Pancreas (tissue), 10 donors: ENCODE measurements at regions not wholly inside any gene's neighbourhood (a gene's known extent, or its start where the extent isn't known, plus 50 kb on each side); places are given as distances from the start of the nearest gene placed in this dataset.

Experiments used
- ATAC-seq, 4 donors: fragments of 200-7000 bp; cut with Tn5 transposase; one replicate each; pipeline versions ENCODE4 v1.8.0 to v1.9.1; 2020; ENCODE audit warnings: mild to moderate bottlenecking in 4 of 4, moderate library complexity in 4 of 4
- DNase-seq, 6 donors: peaks; one replicate each; pipeline ENCODE4 v3.0.0-alpha.2; 2020
- FAIRE-seq: peaks from 2 replicates; lab custom pipeline; 2012; peaks lifted over from hg19 to GRCh38; lab: Jason Lieb, UNC
- H3K27ac ChIP-seq, 4 donors: fragments of 200-600 bp; sonication (generic); 1 replicate in 3 of 4; 2 replicates in 1 of 4; pipeline versions ENCODE4 v1.5.0 to v1.8.0; 2020
- H3K27me3 ChIP-seq, 4 donors: fragments of 200-600 bp; one replicate each; pipeline ENCODE4 v1.8.0; 2021
- H3K36me3 ChIP-seq, 3 donors: fragments of 200-600 bp; sonication (generic) in 1 of 3; one replicate each; pipeline versions ENCODE4 v1.5.0 to v1.8.0; 2020 to 2021
- H3K4me1 ChIP-seq, 3 donors: fragments of 200-600 bp; one replicate each; pipeline ENCODE4 v1.8.0; 2021
- H3K4me3 ChIP-seq, 4 donors: fragments of 200-600 bp; sonication (generic) in 2 of 4; one replicate each; pipeline versions ENCODE4 v1.5.0 to v1.8.0; 2020 to 2021
- H3K9me3 ChIP-seq, 4 donors: fragments of 200-600 bp; one replicate each; pipeline ENCODE4 v1.8.0; 2021
- WGBS, 2 donors: extraction: QIAGEN DNeasy Blood & Tissue Kit; methylation state at CpG; one replicate each; pipeline ENCODE4 v1.1.7; 2013; 5-methylcytosine and 5-hydroxymethylcytosine counted together
- intact Hi-C, 3 donors: fragments of 100-400 bp; cut with DNase I; formaldehyde crosslinking; loops; one replicate each; pipeline versions ENCODE4 v1.11.1 to v1.14.2; 2022
- TF ChIP-seq, protein P1 (sequence below), 4 donors: fragments of 200-600 bp; sonication (generic) in 3 of 4; IDR thresholded peaks; one replicate each; pipeline versions ENCODE4 v1.5.0 to v1.8.0; 2021; ENCODE audit warnings: antibody characterized with exemption in 4 of 4
- donor health status: healthy with polysubstance abuse.
- donor health status: DM: no; HTN: no; CAD: no; lungs with moderate emphysema.
- donor health status: DM: no; HTN: no; CAD: no.
- donor health status: control.
- donor health status: control.
- donor health status: Bipolar disorder and iron deficiency.
- donor health status: DM: yes; HTN: yes; CAD: no.
- donor health status: DM: no; HTN: no; CAD: no.
- donor health status: DM: no; HTN: no; CAD: no.
- donor health status: DM: yes; HTN: yes; CAD: no.

DNA sequence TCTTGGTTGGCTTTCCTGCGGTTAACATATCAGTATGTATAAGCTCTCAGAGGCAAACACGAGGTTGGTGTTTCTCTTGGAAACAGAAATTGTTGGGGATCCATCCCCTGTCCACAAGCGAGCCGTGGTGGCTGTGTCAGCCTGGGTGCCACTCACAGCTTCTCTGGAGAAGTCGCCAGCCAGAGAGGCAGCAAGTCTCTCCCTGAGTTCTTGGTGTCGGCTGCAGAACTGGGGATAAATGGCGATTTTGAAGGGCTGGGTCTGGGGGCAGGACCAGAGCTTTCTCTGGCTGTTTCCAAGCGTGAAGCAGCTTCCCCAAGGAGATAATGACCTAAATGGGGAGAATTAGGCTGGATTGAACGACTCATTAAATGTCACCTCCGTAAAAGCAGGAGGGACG lies 335.3 kb downstream of the GLRX3 start:
- TF ChIP-seq, protein P1, sequence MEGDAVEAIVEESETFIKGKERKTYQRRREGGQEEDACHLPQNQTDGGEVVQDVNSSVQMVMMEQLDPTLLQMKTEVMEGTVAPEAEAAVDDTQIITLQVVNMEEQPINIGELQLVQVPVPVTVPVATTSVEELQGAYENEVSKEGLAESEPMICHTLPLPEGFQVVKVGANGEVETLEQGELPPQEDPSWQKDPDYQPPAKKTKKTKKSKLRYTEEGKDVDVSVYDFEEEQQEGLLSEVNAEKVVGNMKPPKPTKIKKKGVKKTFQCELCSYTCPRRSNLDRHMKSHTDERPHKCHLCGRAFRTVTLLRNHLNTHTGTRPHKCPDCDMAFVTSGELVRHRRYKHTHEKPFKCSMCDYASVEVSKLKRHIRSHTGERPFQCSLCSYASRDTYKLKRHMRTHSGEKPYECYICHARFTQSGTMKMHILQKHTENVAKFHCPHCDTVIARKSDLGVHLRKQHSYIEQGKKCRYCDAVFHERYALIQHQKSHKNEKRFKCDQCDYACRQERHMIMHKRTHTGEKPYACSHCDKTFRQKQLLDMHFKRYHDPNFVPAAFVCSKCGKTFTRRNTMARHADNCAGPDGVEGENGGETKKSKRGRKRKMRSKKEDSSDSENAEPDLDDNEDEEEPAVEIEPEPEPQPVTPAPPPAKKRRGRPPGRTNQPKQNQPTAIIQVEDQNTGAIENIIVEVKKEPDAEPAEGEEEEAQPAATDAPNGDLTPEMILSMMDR (IDR thresholded peaks at IDR 0.05) = no peak
- Histone ChIP-seq H3K27ac (no peak overlapping the region), H3K4me1 (no peaks in the 10 kb centered on the region), H3K27me3 (no peaks in the 10 kb centered on the region), H3K9me3 (no peaks in the 10 kb centered on the region), H3K36me3 (no peaks in the 10 kb centered on the region), H3K4me3 (no peak overlapping the region)
- DNase-seq (no peak), FAIRE-seq (no peak), ATAC-seq (no peak)
- WGBS, 2 donors = 63 to 73% methylated on average over 11 of the region's 11 CpGs
- intact Hi-C loops = no loop called here

DNA sequence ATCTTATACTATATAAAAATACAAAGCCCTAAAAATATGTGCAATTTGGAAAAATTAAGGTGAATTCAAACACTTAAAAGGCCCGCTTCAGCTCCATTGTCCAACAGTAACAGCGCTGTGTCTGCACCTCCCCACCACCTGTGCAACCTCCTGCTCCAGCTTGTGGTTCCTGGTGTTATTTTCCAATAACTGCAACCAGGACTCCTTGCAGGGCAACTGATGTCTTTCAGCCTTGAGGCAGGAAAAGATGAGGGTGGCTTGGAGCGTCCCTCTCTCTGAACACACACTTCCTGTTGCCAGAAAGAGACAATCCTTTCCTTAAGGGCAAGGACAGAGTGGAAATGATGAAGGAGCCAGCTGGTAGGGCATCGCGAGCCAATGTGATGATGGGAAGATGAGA lies 336.0 kb downstream of the GLRX3 start:
- Histone ChIP-seq H3K36me3 (no peaks in the 10 kb centered on the region), H3K4me1 (no peaks in the 10 kb centered on the region), H3K4me3 (no peak overlapping the region), H3K27me3 (no peaks in the 10 kb centered on the region), H3K9me3 (no peaks in the 10 kb centered on the region), H3K27ac (no peak overlapping the region)
- 79 to 87% methylated on average over 5 of the region's 5 CpGs for WGBS, 2 donors
- ATAC-seq (no peak), DNase-seq (no peak), FAIRE-seq (no peak)
- intact Hi-C loops = no loop called here
- TF ChIP-seq, protein P1 (IDR thresholded peaks at IDR 0.05) = no peak

DNA sequence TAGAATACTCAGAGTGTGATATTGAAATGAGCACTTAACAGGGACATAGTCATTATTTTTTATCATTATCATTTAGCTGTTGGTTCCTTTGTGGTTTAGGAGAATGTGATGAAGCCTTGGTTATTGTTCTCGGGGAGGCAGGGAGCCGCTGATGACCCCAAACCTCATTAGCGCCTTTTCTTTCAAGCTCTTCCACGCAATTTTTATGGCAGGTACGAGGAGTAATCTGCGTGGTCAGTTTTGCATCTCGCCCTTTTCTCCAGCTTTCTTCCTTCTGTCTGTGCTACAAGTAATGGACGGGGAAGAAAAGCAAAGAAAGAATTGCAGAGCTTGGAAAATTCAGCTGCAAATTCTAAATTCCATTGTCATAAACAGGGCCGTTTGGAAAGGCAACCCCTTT lies 338.4 kb downstream of the GLRX3 start:
- DNase-seq = no peak
- WGBS, 2 donors = 82 to 83% methylated on average over 9 of the region's 9 CpGs

GRCh38 chr10:130477360-130477759 lies 341.2 kb downstream of the GLRX3 start:
- intact Hi-C loops = no loop called here
- no peak overlapping the region for H3K27ac ChIP-seq
- WGBS, 2 donors = 30 to 35% methylated on average over 5 of the region's 5 CpGs
- no peaks in the 10 kb centered on the region for H3K4me1 ChIP-seq
- H3K36me3 ChIP-seq = no peaks in the 10 kb centered on the region
- TF ChIP-seq, protein P1 (IDR thresholded peaks at IDR 0.05) = no peak
- no peaks in the 10 kb centered on the region for H3K9me3 ChIP-seq
- ATAC-seq = no peak
- no peak for DNase-seq
- FAIRE-seq = no peak
- H3K4me3 ChIP-seq = no peak overlapping the region
- no peaks in the 10 kb centered on the region for H3K27me3 ChIP-seq

More for the DNA sequence above, 338.4 kb downstream of the GLRX3 start:
- intact Hi-C loops = no loop called here
- Histone ChIP-seq H3K4me3 (no peak overlapping the region), H3K27me3 (no peaks in the 10 kb centered on the region), H3K27ac (no peak overlapping the region), H3K4me1 (no peaks in the 10 kb centered on the region), H3K9me3 (no peaks in the 10 kb centered on the region), H3K36me3 (no peaks in the 10 kb centered on the region)
- FAIRE-seq (no peak), ATAC-seq (no peak)
- TF ChIP-seq, protein P1 (IDR thresholded peaks at IDR 0.05) = no peak

- H3K27ac ChIP-seq = no peak overlapping the region
- TF ChIP-seq, protein P1 (IDR thresholded peaks at IDR 0.05) = no peak
- no peaks in the 10 kb centered on the region for H3K9me3 ChIP-seq
- no peaks in the 10 kb centered on the region for H3K27me3 ChIP-seq
- no peaks in the 10 kb centered on the region for H3K4me1 ChIP-seq
- no peak overlapping the region for H3K4me3 ChIP-seq
- intact Hi-C loops = no loop called here
- DNase-seq (no peak), ATAC-seq (no peak), FAIRE-seq (no peak)
- 70 to 77% methylated on average over 7 of the region's 7 CpGs for WGBS, 2 donors
- no peaks in the 10 kb centered on the region for H3K36me3 ChIP-seq
Observed at GRCh38 chr10:130479146-130479545, 343.0 kb downstream of the GLRX3 start.
